H1 (cell line): ENCODE measurements at regions not wholly inside any gene's neighbourhood (a gene's known extent, or its start where the extent isn't known, plus 50 kb on each side); places are given as distances from the start of the nearest gene placed in this dataset.

Source experiments
- CTCF ChIA-PET: fragments of 300-600 bp; sonication (Branson Sonifier 250); formaldehyde crosslinking; loops from one replicate; lab custom pipeline; 2021; ENCODE audit not compliant: partially characterized antibody; lab: Charles Lee
- POLR2A ChIA-PET: fragments of 300-600 bp; sonication (Branson Sonifier 250); formaldehyde crosslinking; loops from one replicate; lab custom pipeline; 2021; ENCODE audit warnings: inconsistent platforms; ENCODE audit not compliant: partially characterized antibody; lab: Charles Lee
- DNase-seq, 2 experiments: peaks; one replicate each; pipeline versions ENCODE4 v3.0.0 to v3.0.0-alpha.2; 2010 to 2022; ENCODE audit warnings: low spot score in 2 of 2, low read depth in 1 of 2, mixed read lengths in 1 of 2
- FAIRE-seq: peaks from 2 replicates; lab custom pipeline; 2011; peaks lifted over from hg19 to GRCh38; lab: Jason Lieb, UNC
- H2AFZ ChIP-seq: 2 replicates; pipeline ENCODE4 v1.8.1; 2012; ENCODE audit warnings: low read length, inconsistent platforms
- H2AK5ac ChIP-seq: 2 replicates; pipeline ENCODE4 v1.6.1; 2013; ENCODE audit warnings: low read depth, low read length
- H2BK120ac ChIP-seq: replicated peaks from 2 replicates; pipeline ENCODE3; 2013; ENCODE audit warnings: low read depth, low read length, inconsistent platforms
- H2BK12ac ChIP-seq: 2 replicates; pipeline ENCODE4 v1.6.1; 2013; ENCODE audit warnings: low read depth, low read length
- H2BK15ac ChIP-seq: 2 replicates; pipeline ENCODE4 v1.6.1; 2013; ENCODE audit warnings: low read length
- H2BK20ac ChIP-seq: 2 replicates; pipeline ENCODE4 v1.6.1; 2013; ENCODE audit warnings: low read length
- H2BK5ac ChIP-seq: 2 replicates; pipeline ENCODE4 v1.6.1; 2013; ENCODE audit warnings: low read depth, low read length
- H3K14ac ChIP-seq: 2 replicates; pipeline ENCODE4 v1.6.1; 2013; ENCODE audit warnings: inconsistent platforms; ENCODE audit not compliant: insufficient read length
- H3K18ac ChIP-seq: 2 replicates; pipeline ENCODE4 v1.6.1; 2013; ENCODE audit warnings: low read length; ENCODE audit errors: extremely low read depth
- H3K23ac ChIP-seq: 2 replicates; pipeline ENCODE4 v1.6.1; 2013; ENCODE audit warnings: inconsistent platforms; ENCODE audit not compliant: insufficient read length
- H3K23me2 ChIP-seq: 2 replicates; pipeline ENCODE4 v1.6.1; 2013; ENCODE audit warnings: low read depth, low read length
- H3K27ac ChIP-seq: 2 replicates; pipeline ENCODE4 v1.6.1; 2011; ENCODE audit warnings: low read depth, low read length, inconsistent platforms
- H3K27me3 ChIP-seq, 4 experiments: replicated peaks in 1 of 4; 1 replicate in 1 of 4; 2 replicates in 3 of 4; pipeline versions ENCODE4 v1.6.1 to v1.8.1; 2011 to 2013; ENCODE audit warnings: low read length in 3 of 4, mild to moderate bottlenecking in 3 of 4, inconsistent platforms in 2 of 4, mixed read lengths in 2 of 4, moderate library complexity in 1 of 4; ENCODE audit not compliant: control insufficient read depth in 3 of 4, insufficient read depth in 3 of 4; ENCODE audit errors: extremely low read depth in 1 of 4
- H3K36me3 ChIP-seq, 4 experiments: 2 replicates each; pipeline versions ENCODE4 v1.6.1 to v1.8.1; 2011 to 2013; ENCODE audit warnings: mild to moderate bottlenecking in 4 of 4, low read length in 3 of 4, moderate library complexity in 2 of 4, control low read depth in 1 of 4, inconsistent platforms in 1 of 4; ENCODE audit not compliant: insufficient read depth in 4 of 4, control insufficient read depth in 2 of 4
- H3K4ac ChIP-seq: replicated peaks from 2 replicates; pipeline ENCODE3; 2013; ENCODE audit warnings: low read length, low read depth, mixed read lengths, inconsistent platforms; ENCODE audit not compliant: insufficient read length
- H3K4me1 ChIP-seq, 4 experiments: replicated peaks in 1 of 4; 1 replicate in 1 of 4; 2 replicates in 3 of 4; pipeline versions ENCODE4 v1.6.1 to v1.8.1; 2011 to 2013; ENCODE audit warnings: low read length in 3 of 4, inconsistent platforms in 2 of 4, mixed read lengths in 1 of 4; ENCODE audit not compliant: insufficient read depth in 4 of 4, control insufficient read depth in 3 of 4
- H3K4me2 ChIP-seq, 2 experiments: 2 replicates each; pipeline versions ENCODE4 v1.6.1 to v1.8.1; 2011 to 2013; ENCODE audit warnings: low read depth in 2 of 2, low read length in 2 of 2, control low read depth in 1 of 2, inconsistent platforms in 1 of 2, mild to moderate bottlenecking in 1 of 2; ENCODE audit not compliant: insufficient read depth in 1 of 2
- H3K4me3 ChIP-seq, 4 experiments: fragments of 200-600, 300-600 bp in 1 of 4; sonication (generic), shearing (Covaris generic), sonication (Bioruptor Twin) in 1 of 4; 2 replicates each; pipeline versions ENCODE4 v1.5.1 to v1.8.1; 2011 to 2016; ENCODE audit warnings: low read length in 4 of 4, low read depth in 3 of 4, control low read depth in 2 of 4, inconsistent platforms in 2 of 4, mild to moderate bottlenecking in 2 of 4, mixed read lengths in 1 of 4, moderate library complexity in 1 of 4; ENCODE audit not compliant: insufficient read depth in 2 of 4; ENCODE audit errors: extremely low read depth in 1 of 4
- H3K56ac ChIP-seq: replicated peaks from 2 replicates; pipeline ENCODE3; 2013; ENCODE audit warnings: low read depth, mild to moderate bottlenecking, mixed read lengths, low read length, inconsistent platforms; ENCODE audit not compliant: insufficient read length
- H3K79me1 ChIP-seq: 2 replicates; pipeline ENCODE4 v1.6.1; 2013; ENCODE audit warnings: low read depth, low read length, control low read depth
- H3K79me2 ChIP-seq, 2 experiments: 2 replicates each; pipeline versions ENCODE4 v1.6.1 to v1.8.1; 2012 to 2013; ENCODE audit warnings: low read length in 2 of 2, mild to moderate bottlenecking in 2 of 2, inconsistent platforms in 1 of 2; ENCODE audit not compliant: insufficient read depth in 2 of 2, control insufficient read depth in 1 of 2
- H3K9ac ChIP-seq, 4 experiments: replicated peaks in 1 of 4; 1 replicate in 1 of 4; 2 replicates in 3 of 4; pipeline versions ENCODE4 v1.6.1 to v1.8.1; 2011 to 2013; ENCODE audit warnings: low read depth in 3 of 4, low read length in 3 of 4, control low read depth in 2 of 4, mild to moderate bottlenecking in 2 of 4, moderate library complexity in 2 of 4, inconsistent platforms in 1 of 4; ENCODE audit errors: extremely low read depth in 1 of 4
- H3K9me3 ChIP-seq, 2 experiments: 2 replicates each; pipeline versions ENCODE4 v1.6.1 to v1.8.1; 2012 to 2013; ENCODE audit warnings: mild to moderate bottlenecking in 2 of 2, moderate library complexity in 2 of 2, control low read depth in 1 of 2, inconsistent platforms in 1 of 2, low read depth in 1 of 2, low read length in 1 of 2, mixed read lengths in 1 of 2; ENCODE audit not compliant: insufficient read depth in 2 of 2
- H4K20me1 ChIP-seq, 2 experiments: replicated peaks in 1 of 2; 2 replicates each; pipeline versions ENCODE3 to v1.8.1; 2011 to 2013; ENCODE audit warnings: inconsistent platforms in 2 of 2, low read length in 2 of 2, mild to moderate bottlenecking in 1 of 2; ENCODE audit not compliant: insufficient read depth in 2 of 2, control insufficient read depth in 1 of 2
- H4K5ac ChIP-seq: 2 replicates; pipeline ENCODE4 v1.6.1; 2013; ENCODE audit warnings: low read length, low read depth, mixed read lengths, inconsistent platforms; ENCODE audit not compliant: insufficient read length
- H4K8ac ChIP-seq: 2 replicates; pipeline ENCODE4 v1.8.0; 2013; ENCODE audit warnings: mild to moderate bottlenecking, moderate library complexity, low read length, inconsistent platforms; ENCODE audit not compliant: insufficient read depth; ENCODE audit errors: extremely low read depth
- H4K91ac ChIP-seq: replicated peaks from 2 replicates; pipeline ENCODE3; 2013; ENCODE audit warnings: low read length, mixed read lengths, inconsistent platforms; ENCODE audit not compliant: insufficient read length
- JUN ChIP-seq: IDR thresholded peaks from 2 replicates; pipeline ENCODE4 v1.6.1; 2011; ENCODE audit warnings: low read depth, mild to moderate bottlenecking, improper control_type of control experiment, low read length
- RNF2 ChIP-seq: fragments of 200-900, 300-1000 bp; sonication (generic); IDR thresholded peaks from 2 replicates; pipeline ENCODE4 v1.7.1; 2016; ENCODE audit warnings: borderline replicate concordance, low read depth, mild to moderate bottlenecking, antibody characterized with exemption, low read length; ENCODE audit not compliant: poor library complexity, severe bottlenecking; ENCODE audit errors: missing control alignments
- WGBS, 2 experiments: shearing (Covaris generic) in 1 of 2; methylation state at CpG; one replicate each; pipeline versions ENCODE4 v1.1.6 to v1.1.7; 2013 to 2015; ENCODE audit warnings: low lambda C conversion rate in 2 of 2, mixed read lengths in 2 of 2, inconsistent platforms in 1 of 2, low coverage in 1 of 2, missing lambda C conversion rate in 1 of 2; ENCODE audit not compliant: insufficient replicate concordance in 2 of 2, insufficient coverage in 1 of 2, insufficient read length in 1 of 2; ENCODE audit errors: extremely low coverage in 1 of 2, missing lambda C conversion rate in 1 of 2; 5-methylcytosine and 5-hydroxymethylcytosine counted together
- TF ChIP-seq, protein P1 (sequence below): IDR thresholded peaks from 2 replicates; pipeline ENCODE4 v1.6.1; 2012; ENCODE audit warnings: inconsistent platforms

DNA sequence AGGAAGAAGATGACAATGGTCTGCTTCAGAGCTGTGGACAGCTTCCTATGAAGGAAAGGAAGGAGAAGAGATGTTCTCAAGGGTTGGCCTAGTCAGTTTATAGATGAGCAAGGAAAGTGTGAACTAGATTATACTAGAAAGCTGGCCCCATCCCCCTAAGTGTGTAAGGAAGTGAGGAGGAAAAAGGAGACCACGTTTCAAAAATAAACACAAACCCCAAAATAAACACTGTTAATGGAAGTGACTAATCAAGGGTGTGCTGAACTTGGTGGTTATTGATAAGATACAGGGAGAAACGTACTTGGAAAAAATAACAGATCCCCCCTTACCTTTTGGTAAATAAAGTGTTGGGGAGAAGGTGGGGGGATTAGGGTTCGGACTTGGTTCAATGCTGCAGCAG is 267.1 kb downstream of the SOX9 start:
- 82% methylated on average over 3 of the region's 3 CpGs; no CpG with 5 or more reads in 1 of the 2 experiments for WGBS, 2 experiments
- ChIA-PET CTCF (no interaction called here), POLR2A (no interaction called here)
- Histone ChIP-seq H3K4ac (no peak overlapping the region), H3K9me3 (no peaks in the 10 kb centered on the region), H3K4me3 (no peak overlapping the region), H3K27me3 (peaks cover 0 to 7% (median 1%) of the 10 kb centered on the region in 4 experiments; a peak in 3 of 7 replicates), H4K5ac (no peak overlapping the region), H3K56ac (no peak overlapping the region), H3K4me2 (no peak overlapping the region), H3K36me3 (no peaks in the 10 kb centered on the region), H3K9ac (no peak overlapping the region), H4K20me1 (no peaks in the 10 kb centered on the region), H4K8ac (no peak overlapping the region), H2BK15ac (no peak overlapping the region), H3K79me1 (no peaks in the 10 kb centered on the region), H3K14ac (no peak overlapping the region), H3K4me1 (peaks cover 0 to 4% (median 3%) of the 10 kb centered on the region in 4 experiments; a peak in 4 of 7 replicates), H3K23me2 (0 out of 2 replicates have a peak, but pooled peaks cover 2% of the 10 kb centered on the region), H2AFZ (no peak overlapping the region), H2BK12ac (no peak overlapping the region), H3K23ac (no peak overlapping the region), H4K91ac (no peak overlapping the region), H2BK5ac (no peak overlapping the region), H3K79me2 (no peaks in the 10 kb centered on the region), H2BK20ac (no peak overlapping the region), H2BK120ac (no peak overlapping the region), H2AK5ac (no peak overlapping the region), H3K18ac (no peak overlapping the region), H3K27ac (no peak overlapping the region)
- FAIRE-seq, result no peak
- DNase-seq, result no peak
- no peak for TF ChIP-seq JUN
- TF ChIP-seq RNF2, result no peak
- TF ChIP-seq, protein P1, sequence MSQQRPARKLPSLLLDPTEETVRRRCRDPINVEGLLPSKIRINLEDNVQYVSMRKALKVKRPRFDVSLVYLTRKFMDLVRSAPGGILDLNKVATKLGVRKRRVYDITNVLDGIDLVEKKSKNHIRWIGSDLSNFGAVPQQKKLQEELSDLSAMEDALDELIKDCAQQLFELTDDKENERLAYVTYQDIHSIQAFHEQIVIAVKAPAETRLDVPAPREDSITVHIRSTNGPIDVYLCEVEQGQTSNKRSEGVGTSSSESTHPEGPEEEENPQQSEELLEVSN, result no peak
